Fibroblast of skin of abdomen (primary cell): ENCODE measurements at regions not wholly inside any gene's neighbourhood (a gene's known extent, or its start where the extent isn't known, plus 50 kb on each side); places are given as distances from the start of the nearest gene placed in this dataset.

Source experiments
- DNase-seq: peaks from one replicate; pipeline ENCODE4 v3.0.0-alpha.2; 2013

- DNase-seq: no peak
These were observed 75.9 kb upstream of the C14orf180 start for GRCh38 chr14:104503691-104504090.

GRCh38 chr14:104504172-104504735 lies 75.3 kb upstream of the C14orf180 start:
- no peak for DNase-seq

- no peak for DNase-seq
These were observed 74.2 kb upstream of the C14orf180 start for GRCh38 chr14:104505085-104506074.

- no peak for DNase-seq
These were observed 72.9 kb upstream of the C14orf180 start for GRCh38 chr14:104506461-104507253.

- no peak for DNase-seq
These were observed 72.1 kb upstream of the C14orf180 start for GRCh38 chr14:104507443-104507842.

- no peak for DNase-seq
These were observed 69.9 kb upstream of the C14orf180 start for GRCh38 chr14:104509673-104510072.

GRCh38 chr14:104510216-104510615 lies 69.3 kb upstream of the C14orf180 start:
- no peak for DNase-seq

- DNase-seq: no peak
These were observed 68.6 kb upstream of the C14orf180 start for GRCh38 chr14:104510794-104511611.

- DNase-seq: no peak
These were observed 67.5 kb upstream of the C14orf180 start for GRCh38 chr14:104512061-104512460.

GRCh38 chr14:104512771-104513640 lies 66.6 kb upstream of the C14orf180 start:
- DNase-seq: no peak

GRCh38 chr14:104513641-104514046 lies 65.9 kb upstream of the C14orf180 start:
- DNase-seq: no peak

- no peak for DNase-seq
These were observed 65.3 kb upstream of the C14orf180 start for GRCh38 chr14:104514156-104514848.

- no peak for DNase-seq
These were observed 64.3 kb upstream of the C14orf180 start for GRCh38 chr14:104515059-104515810.

GRCh38 chr14:104515811-104516780 lies 63.5 kb upstream of the C14orf180 start:
- no peak for DNase-seq

GRCh38 chr14:104516906-104517305 lies 62.7 kb upstream of the C14orf180 start:
- DNase-seq: no peak

GRCh38 chr14:104517426-104517825 lies 62.1 kb upstream of the C14orf180 start:
- DNase-seq: no peak

GRCh38 chr14:104517867-104518266 lies 61.7 kb upstream of the C14orf180 start:
- no peak for DNase-seq

- DNase-seq: no peak
These were observed 60.8 kb upstream of the C14orf180 start for GRCh38 chr14:104518659-104519350.
